WI38 (cell line): ENCODE measurements at regions not wholly inside any gene's neighbourhood (a gene's known extent, or its start where the extent isn't known, plus 50 kb on each side); places are given as distances from the start of the nearest gene placed in this dataset.

Source experiments
- H3K4me3 ChIP-seq: 2 replicates; pipeline ENCODE4 v1.5.1; 2011; ENCODE audit warnings: low read depth, mild to moderate bottlenecking, control low read depth, low read length
- CTCF ChIP-seq: IDR thresholded peaks from 2 replicates; pipeline ENCODE4 v1.5.1; 2012; ENCODE audit warnings: low read depth, mild to moderate bottlenecking, control low read depth, low read length

GRCh38 chr1:207228987-207229386 lies 92.5 kb upstream of the CD55 start:
- H3K4me3 ChIP-seq, result no peak overlapping the region
- TF ChIP-seq CTCF, result no peak

- TF ChIP-seq CTCF, result no peak
- H3K4me3 ChIP-seq, result no peak overlapping the region
Observed at GRCh38 chr1:207230441-207230840, 91.0 kb upstream of the CD55 start.

GRCh38 chr1:207234690-207235089 lies 86.8 kb upstream of the CD55 start:
- H3K4me3 ChIP-seq, result no peak overlapping the region
- TF ChIP-seq CTCF, result no peak

- H3K4me3 ChIP-seq, result no peak overlapping the region
- no peak for TF ChIP-seq CTCF
Observed at GRCh38 chr1:207239874-207240273, 81.6 kb upstream of the CD55 start.

- TF ChIP-seq CTCF, result no peak
- H3K4me3 ChIP-seq, result no peak overlapping the region
Observed at GRCh38 chr1:207240325-207241101, 81.0 kb upstream of the CD55 start.

GRCh38 chr1:207241164-207241934 lies 80.1 kb upstream of the CD55 start:
- no peak overlapping the region for H3K4me3 ChIP-seq
- no peak for TF ChIP-seq CTCF
